ENCODE measurements at regions not wholly inside any gene's neighbourhood (a gene's known extent, or its start where the extent isn't known, plus 50 kb on each side); places are given as distances from the start of the nearest gene placed in this dataset.

- CTCF ChIA-PET (ENCODE audit: unreplicated experiment) = no interaction called here
These were observed 58.2 kb upstream of the PRSS23 start for GRCh38 chr11:86741839-86742805.

GRCh38 chr11:86741484-86741835 is 58.9 kb upstream of the PRSS23 start:
- Histone ChIP-seq H3K36me3 (ENCODE audit: insufficient read depth, low read length) (no peaks in the 10 kb centered on the region), H3K4me2 (ENCODE audit: low read length) (no peak overlapping the region), H3K9me2 (ENCODE audit: insufficient read depth, low read length) (no peaks in the 10 kb centered on the region), H4K20me1 (ENCODE audit: insufficient read depth, low read length) (no peaks in the 10 kb centered on the region), H2AFZ (ENCODE audit: low read length) (no peak overlapping the region), H3K9me3 (ENCODE audit: low read length) (no peaks in the 10 kb centered on the region), H3K79me2 (ENCODE audit: insufficient read depth, low read depth, low read length) (no peaks in the 10 kb centered on the region), H3K4me1 (ENCODE audit: insufficient read depth, low read length, poor library complexity, severe bottlenecking) (no peaks in the 10 kb centered on the region), H3K27ac (ENCODE audit: low read depth, low read length, poor library complexity, severe bottlenecking) (no peak overlapping the region), H3K4me3 (ENCODE audit: low read depth, low read length, poor library complexity, severe bottlenecking) (no peak overlapping the region)
- ChIA-PET CTCF (ENCODE audit: unreplicated experiment) (no interaction called here), POLR2A (no interaction called here)
- TF ChIP-seq EZH2phosphoT487 (IDR thresholded peaks at IDR 0.05; ENCODE audit: borderline replicate concordance, low read depth, low read length) (no peak), CTCF (conservative IDR thresholded peaks at IDR 0.05; ENCODE audit: low read length) (no peak)
- intact Hi-C loops (cut with micrococcal nuclease; ENCODE audit: unreplicated experiment) = no loop called here
- no peak for DNase-seq (ENCODE audit: low spot score)
- no TSS peak for BruUV-seq (replicated peaks)

More at GRCh38 chr11:86741839-86742805, 58.2 kb upstream of the PRSS23 start:
- no peaks in the 10 kb centered on the region for H3K9me2 ChIP-seq (ENCODE audit: insufficient read depth, low read length)
- H3K4me1 ChIP-seq (ENCODE audit: insufficient read depth, low read length, poor library complexity, severe bottlenecking) = no peaks in the 10 kb centered on the region
- H3K4me3 ChIP-seq (ENCODE audit: low read depth, low read length, poor library complexity, severe bottlenecking) = no peak overlapping the region
- POLR2A ChIA-PET = interaction anchor here (0.5 kb wide), 1 partner anchor 11 kb away, joined by 3 read pairs; no protein-coding TSS in a partner anchor
- no peaks in the 10 kb centered on the region for H4K20me1 ChIP-seq (ENCODE audit: insufficient read depth, low read length)
- TF ChIP-seq CTCF (conservative IDR thresholded peaks at IDR 0.05; ENCODE audit: low read length) = no peak
- TF ChIP-seq EZH2phosphoT487 (IDR thresholded peaks at IDR 0.05; ENCODE audit: borderline replicate concordance, low read depth, low read length) = no peak
- DNase-seq (ENCODE audit: low spot score) = no peak
- no peak overlapping the region for H3K4me2 ChIP-seq (ENCODE audit: low read length)
- H3K9me3 ChIP-seq (ENCODE audit: low read length) = no peaks in the 10 kb centered on the region
- no peak overlapping the region for H3K27ac ChIP-seq (ENCODE audit: low read depth, low read length, poor library complexity, severe bottlenecking)
- intact Hi-C loops (cut with micrococcal nuclease; ENCODE audit: unreplicated experiment) = no loop called here
- no TSS peak for BruUV-seq (replicated peaks)
- no peak overlapping the region for H2AFZ ChIP-seq (ENCODE audit: low read length)
- no peaks in the 10 kb centered on the region for H3K79me2 ChIP-seq (ENCODE audit: insufficient read depth, low read depth, low read length)
- no peaks in the 10 kb centered on the region for H3K36me3 ChIP-seq (ENCODE audit: insufficient read depth, low read length)

All from OCI-LY7 (cell line).